Cerebellar cortex (tissue), 1 donor: ENCODE measurements at regions not wholly inside any gene's neighbourhood (a gene's known extent, or its start where the extent isn't known, plus 50 kb on each side); places are given as distances from the start of the nearest gene placed in this dataset.
"Not testable (repeated sequence)": the region's sequence is repeated elsewhere in the genome, so short reads cannot be mapped to it uniquely, and the experiment has no call there.

Source experiments
- DNase-seq: peaks from one replicate; pipeline ENCODE4 v3.0.0-alpha.2; 2015; ENCODE audit warnings: low spot score

GRCh38 chr3:75126556-75126955 lies 512.1 kb upstream of the CNTN3 start:
- DNase-seq, result no peak

- DNase-seq, result no peak
Measured at GRCh38 chr3:75129101-75129500, 514.6 kb upstream of the CNTN3 start.

- no peak for DNase-seq
Measured at GRCh38 chr3:75136100-75136897, 521.8 kb upstream of the CNTN3 start.

- DNase-seq, result no peak
Measured at GRCh38 chr3:75138345-75138744, 523.9 kb upstream of the CNTN3 start.

DNA sequence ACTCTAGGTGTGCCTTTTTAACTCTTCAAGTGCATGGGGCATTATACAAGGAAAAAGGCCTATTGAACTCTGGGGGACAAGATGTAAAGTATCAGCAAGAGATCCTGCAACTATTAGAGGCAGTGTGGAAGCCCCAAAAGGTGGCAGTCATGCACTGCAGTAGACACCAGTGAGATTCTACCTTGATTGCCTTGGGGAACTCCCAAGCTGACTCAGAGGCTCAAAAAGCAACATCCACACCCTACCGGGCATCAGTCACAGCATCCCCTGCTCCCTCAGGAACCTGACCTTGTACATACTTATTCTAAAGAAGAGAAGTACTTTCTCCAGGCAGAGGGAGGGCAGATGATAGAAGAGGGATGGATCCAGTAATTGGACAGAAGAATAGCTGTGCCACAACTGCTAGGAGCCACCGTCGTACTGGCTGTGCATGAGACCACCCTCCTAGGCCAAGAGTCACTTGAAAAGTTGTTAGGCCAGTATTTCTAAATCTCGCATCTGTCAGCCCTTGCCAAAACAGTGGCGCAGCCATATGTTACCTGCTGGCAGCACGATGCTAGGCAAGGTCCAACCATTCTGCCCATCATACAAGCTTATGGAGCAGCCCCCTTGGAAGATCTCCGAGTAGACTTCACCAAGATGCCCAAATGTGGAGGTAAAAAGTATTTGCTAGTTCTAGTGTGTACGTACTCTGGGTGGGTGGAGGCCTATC lies 523.1 kb upstream of the FRG2C start:
- no peak for DNase-seq

DNA sequence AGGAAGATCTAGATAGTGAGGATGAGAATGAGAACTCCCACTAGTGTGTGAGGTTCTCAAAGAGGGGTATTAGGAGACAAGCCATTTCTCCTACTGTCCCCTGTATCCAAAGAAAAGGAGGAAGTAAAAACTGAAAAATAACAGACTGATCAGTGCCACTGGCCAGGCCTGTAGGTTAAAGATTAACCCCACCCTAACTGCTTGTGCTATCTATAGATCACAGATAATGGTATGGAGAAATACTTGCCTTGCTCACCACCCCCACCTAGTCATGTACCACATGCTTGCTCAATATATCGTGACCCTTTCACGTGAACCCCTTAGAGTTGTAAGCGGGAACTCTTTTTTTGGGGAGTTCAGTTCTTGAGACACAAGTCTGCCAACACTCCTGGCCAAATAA lies 519.7 kb upstream of the FRG2C start:
- DNase-seq, result no peak

GRCh38 chr3:75171630-75172230 lies 492.4 kb upstream of the FRG2C start:
- DNase-seq, result peak; percentile 9

GRCh38 chr3:75176937-75177336 lies 487.2 kb upstream of the FRG2C start:
- DNase-seq, result no peak

GRCh38 chr3:75180235-75180944 lies 483.7 kb upstream of the FRG2C start:
- no peak for DNase-seq

DNA sequence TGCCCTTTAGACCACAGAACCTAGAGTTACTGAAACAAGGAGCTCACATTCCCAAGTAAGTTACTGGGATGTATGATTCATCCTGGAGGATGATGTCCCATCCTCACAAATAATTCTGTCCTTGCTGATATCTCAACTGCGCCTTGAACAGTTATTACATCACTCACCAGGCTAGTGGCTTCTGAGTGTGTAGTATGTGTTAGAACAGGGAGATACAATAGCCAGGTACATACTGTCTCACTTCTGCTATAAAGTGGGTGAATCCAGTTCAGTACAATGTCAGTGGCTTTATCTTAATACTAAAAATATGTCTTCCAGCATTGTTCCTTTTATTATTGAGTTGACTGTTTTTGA lies 483.2 kb upstream of the FRG2C start:
- DNase-seq, result no peak

GRCh38 chr3:75188962-75189361 lies 475.2 kb upstream of the FRG2C start:
- no peak for DNase-seq

DNA sequence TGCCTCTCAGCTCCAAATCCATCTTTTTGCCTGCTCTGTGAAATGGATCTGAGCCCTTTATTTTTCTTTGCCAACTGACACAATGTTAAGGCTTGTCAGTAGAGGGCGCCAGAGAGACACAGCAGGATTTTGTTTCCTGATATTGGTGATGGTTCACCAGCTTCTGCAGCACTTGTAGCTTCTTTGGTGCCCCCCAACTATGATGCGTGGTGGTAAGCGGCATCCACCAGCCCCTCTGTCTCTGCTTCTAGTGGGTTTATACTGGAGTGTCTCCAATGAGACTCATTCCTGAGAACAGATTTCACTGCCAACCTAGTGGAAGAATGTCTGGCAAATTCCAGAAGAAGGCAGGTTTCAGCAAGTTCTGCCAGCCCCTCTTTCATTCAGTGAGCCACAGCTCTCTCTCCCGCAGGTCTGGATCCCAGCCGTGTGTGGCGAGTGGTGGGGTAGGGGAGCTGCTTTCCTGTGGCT lies 471.9 kb upstream of the FRG2C start:
- DNase-seq, result peak; percentile 29

GRCh38 chr3:75193797-75194196 lies 470.3 kb upstream of the FRG2C start:
- DNase-seq, result no peak

- not testable (repeated sequence) for DNase-seq
Measured at GRCh38 chr3:75214332-75214731, 449.8 kb upstream of the FRG2C start.

DNA sequence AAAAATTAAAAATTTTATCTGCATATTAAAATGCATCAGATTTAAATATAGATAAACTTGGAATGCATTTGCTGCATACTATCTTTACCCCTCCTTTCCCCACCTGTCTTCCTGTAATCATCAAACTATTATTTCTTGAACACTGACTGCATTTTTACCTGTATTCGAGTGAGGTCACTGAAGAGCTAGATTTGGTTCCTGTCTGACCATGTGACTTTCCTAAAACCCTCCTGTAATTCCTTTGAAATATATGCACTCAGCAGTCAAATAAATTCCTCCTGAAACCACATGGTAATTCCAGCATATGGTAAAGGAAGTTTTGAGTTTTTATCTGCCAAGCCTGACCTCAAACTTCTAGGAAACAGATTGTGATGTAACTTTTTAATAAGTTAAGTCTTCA lies 445.6 kb upstream of the FRG2C start:
- no peak for DNase-seq

DNA sequence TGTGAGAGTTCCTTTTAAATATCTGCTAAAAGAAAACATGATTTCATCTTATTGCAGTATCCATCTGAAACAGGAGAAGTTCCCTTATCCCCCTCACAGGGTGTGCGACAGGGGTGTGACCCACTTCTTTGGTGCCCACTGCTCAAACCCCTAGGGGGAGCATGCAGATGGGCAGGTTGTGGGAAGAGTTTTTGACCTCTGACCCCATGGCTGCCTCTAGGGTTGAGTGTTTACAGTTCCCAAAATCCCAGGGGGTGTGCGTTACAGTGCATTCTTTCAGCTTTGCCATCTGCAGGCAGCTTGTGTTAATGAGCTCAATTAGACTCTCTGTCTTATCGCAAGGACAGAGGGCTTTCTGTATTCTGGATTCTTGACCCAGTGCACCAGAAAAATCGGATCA lies 443.2 kb upstream of the FRG2C start:
- DNase-seq, result no peak

- no peak for DNase-seq
Measured at GRCh38 chr3:75224412-75224811, 439.7 kb upstream of the FRG2C start.

GRCh38 chr3:75232216-75232615 lies 431.9 kb upstream of the FRG2C start:
- no peak for DNase-seq

GRCh38 chr3:75235631-75236030 lies 428.5 kb upstream of the FRG2C start:
- no peak for DNase-seq

DNA sequence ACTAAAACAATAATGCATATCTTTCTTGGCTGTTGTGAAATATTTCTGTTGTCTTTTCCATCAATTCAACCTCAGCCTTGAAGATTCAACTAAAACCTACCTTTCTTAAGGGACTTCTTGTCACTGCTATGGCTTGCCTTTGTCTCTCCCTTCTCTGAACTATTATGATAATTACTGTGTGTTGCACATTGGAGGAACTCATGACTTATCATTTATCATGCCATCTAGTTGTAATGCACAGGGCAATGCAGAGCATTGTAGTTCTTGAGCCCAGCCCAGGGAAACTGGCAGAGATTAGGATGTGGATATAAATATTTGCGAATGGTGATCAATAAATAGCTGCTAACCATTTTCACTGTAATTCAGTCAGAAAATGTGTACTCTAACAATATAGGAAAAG lies 427.1 kb upstream of the FRG2C start:
- DNase-seq, result no peak

DNA sequence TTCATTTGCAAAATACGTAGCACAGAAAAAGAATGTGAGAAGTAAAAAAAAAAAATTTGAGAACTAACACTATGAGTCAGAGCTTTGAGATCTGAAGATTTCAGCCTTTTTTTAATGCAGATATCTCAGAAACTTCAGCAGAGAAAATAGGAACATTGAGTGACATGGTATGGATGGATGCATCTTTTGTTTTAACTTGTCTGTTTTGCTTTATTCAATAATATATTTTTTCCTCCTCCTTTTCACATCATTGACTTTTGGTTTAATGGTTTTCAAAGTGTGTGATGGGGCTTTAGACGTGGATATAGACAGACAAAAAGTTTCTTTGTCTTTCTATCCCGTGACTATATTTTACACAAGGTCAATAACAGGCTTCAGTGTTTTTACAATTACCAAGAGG lies 426.7 kb upstream of the FRG2C start:
- no peak for DNase-seq

DNA sequence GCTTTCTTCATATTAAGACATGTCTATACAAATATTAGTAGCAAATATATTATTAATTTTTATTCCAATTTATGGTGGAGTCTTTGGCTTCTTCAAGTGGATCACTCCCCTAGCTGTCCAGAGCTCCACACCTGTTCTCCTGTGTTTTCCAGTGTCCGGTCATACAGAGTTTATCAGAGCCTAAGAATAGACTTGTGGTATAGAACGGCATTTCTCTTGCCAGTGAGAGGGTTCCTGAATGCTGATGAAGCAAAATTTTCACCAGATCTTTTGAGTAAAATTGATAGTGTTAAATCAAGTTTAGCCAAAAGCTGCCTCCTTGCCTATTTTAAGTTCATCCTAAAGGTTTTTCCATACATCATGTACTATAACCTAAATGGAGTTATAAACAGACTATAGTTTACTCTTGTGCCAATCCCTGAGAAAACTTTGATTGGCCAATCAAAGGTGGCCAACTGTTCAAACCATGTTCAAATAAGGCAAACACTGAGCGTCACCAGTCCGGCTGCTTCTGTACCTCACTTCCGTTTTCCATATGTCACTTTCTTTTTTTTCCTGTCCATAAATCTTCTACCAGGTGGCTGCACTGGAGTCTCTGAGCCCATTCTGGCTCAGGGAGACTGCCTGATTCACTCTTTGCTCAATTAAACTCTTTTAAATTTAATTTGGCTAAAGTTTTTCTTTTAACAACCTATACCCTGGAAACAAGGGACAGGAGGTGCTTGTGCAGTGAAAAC lies 422.7 kb upstream of the FRG2C start:
- not testable (repeated sequence) for DNase-seq
